HCT116 (cell line): ENCODE measurements at regions not wholly inside any gene's neighbourhood (a gene's known extent, or its start where the extent isn't known, plus 50 kb on each side); places are given as distances from the start of the nearest gene placed in this dataset.

ENCODE experiments used
- ATAC-seq: fragments of 200-7000 bp; cut with Tn5 transposase; 2 replicates; pipeline ENCODE4 v1.9.1; 2020; ENCODE audit warnings: mild to moderate bottlenecking, moderate library complexity
- BruUV-seq: library from RNA; stranded (reverse); fragments of 400-500 nt; replicated peaks from 2 replicates; lab custom pipeline; 2021; lab: Mats Ljungman, UMichigan
- CTCF ChIA-PET: fragments of 300-600 bp; sonication (Branson Sonifier 250); formaldehyde crosslinking; loops from one replicate; lab custom pipeline; 2021; ENCODE audit warnings: antibody characterized with exemption; lab: Charles Lee
- POLR2A ChIA-PET: fragments of 300-600, 350-600 bp; sonication (Branson Sonifier 250); formaldehyde crosslinking; loops from one replicate; lab custom pipeline; 2021; ENCODE audit warnings: antibody characterized with exemption; lab: Charles Lee
- RAD21 ChIA-PET, 2 experiments: fragments of 300-600 bp; sonication (Branson Sonifier 250); formaldehyde crosslinking; loops; one replicate each; lab custom pipeline; 2023; ENCODE audit warnings: low total read pairs in 2 of 2; ENCODE audit not compliant: uncharacterized antibody in 2 of 2, unreplicated experiment in 2 of 2, low non-redundant PET in 1 of 2; lab: Charles Lee
- DNase-seq: peaks from one replicate; pipeline ENCODE4 v3.0.0-alpha.2; 2010; ENCODE audit warnings: low read depth, low spot score
- H2AFZ ChIP-seq: fragments of 200-600 bp; shearing (Covaris generic), sonication (generic); 2 replicates; pipeline ENCODE4 v1.6.1; 2017; ENCODE audit warnings: low read depth, mixed run types, mixed read lengths, antibody characterized with exemption, low read length; ENCODE audit not compliant: poor library complexity, severe bottlenecking
- H3K27ac ChIP-seq: 2 replicates; pipeline ENCODE4 v1.5.1; 2012; ENCODE audit warnings: low read depth, low read length
- H3K27me3 ChIP-seq: fragments of 200-600 bp; sonication (generic); 2 replicates; pipeline ENCODE4 v1.6.1; 2016; ENCODE audit warnings: mixed run types, low read length, mixed read lengths; ENCODE audit not compliant: insufficient read depth
- H3K36me3 ChIP-seq, 2 experiments: fragments of 200-500 bp in 1 of 2; fragments of 200-600 bp in 1 of 2; sonication (Bioruptor generic) in 1 of 2; sonication (generic) in 1 of 2; 2 replicates each; pipeline versions ENCODE4 v1.5.1 to v1.6.1; 2014 to 2016; ENCODE audit warnings: low read length in 2 of 2, inconsistent platforms in 1 of 2, mixed read lengths in 1 of 2, mixed run types in 1 of 2; ENCODE audit not compliant: insufficient read depth in 2 of 2, control insufficient read depth in 1 of 2
- H3K4me1 ChIP-seq, 2 experiments: fragments of 200-600 bp in 1 of 2; sonication (generic) in 1 of 2; 2 replicates each; pipeline versions ENCODE4 v1.5.1 to v1.6.1; 2012 to 2017; ENCODE audit warnings: low read length in 2 of 2, inconsistent platforms in 1 of 2, mild to moderate bottlenecking in 1 of 2, mixed read lengths in 1 of 2, mixed run types in 1 of 2, moderate library complexity in 1 of 2; ENCODE audit not compliant: insufficient read depth in 2 of 2, control insufficient read depth in 1 of 2
- H3K4me2 ChIP-seq: fragments of 200-600 bp; sonication (generic); 2 replicates; pipeline ENCODE4 v1.6.1; 2017; ENCODE audit warnings: mixed run types, low read length, mixed read lengths
- H3K4me3 ChIP-seq, 2 experiments: fragments of 200-600 bp in 1 of 2; sonication (generic) in 1 of 2; replicated peaks in 1 of 2; 2 replicates each; pipeline ENCODE4 v1.5.1; 2011 to 2016; ENCODE audit warnings: low read length in 2 of 2, control low read depth in 1 of 2, low read depth in 1 of 2, mild to moderate bottlenecking in 1 of 2, mixed read lengths in 1 of 2, mixed run types in 1 of 2
- H3K79me2 ChIP-seq: fragments of 200-600 bp; sonication (generic); 2 replicates; pipeline ENCODE4 v1.6.1; 2017; ENCODE audit warnings: mild to moderate bottlenecking, mixed run types, low read length, moderate library complexity, mixed read lengths; ENCODE audit not compliant: insufficient read depth
- H3K9ac ChIP-seq: fragments of 200-600 bp; sonication (generic); 2 replicates; pipeline ENCODE4 v1.6.1; 2016; ENCODE audit warnings: low read length, mixed read lengths
- H3K9me2 ChIP-seq: fragments of 200-600 bp; sonication (generic), shearing (Covaris generic); 2 replicates; pipeline ENCODE4 v1.6.1; 2017; ENCODE audit warnings: mixed run types, mild to moderate bottlenecking, moderate library complexity; ENCODE audit not compliant: insufficient read depth
- H3K9me3 ChIP-seq, 2 experiments: fragments of 200-500 bp in 1 of 2; fragments of 200-600 bp in 1 of 2; sonication (Bioruptor generic) in 1 of 2; sonication (generic) in 1 of 2; 2 replicates each; pipeline ENCODE4 v1.6.1; 2014 to 2017; ENCODE audit warnings: low read length in 2 of 2, mixed read lengths in 2 of 2, inconsistent platforms in 1 of 2, low read depth in 1 of 2, mild to moderate bottlenecking in 1 of 2, mixed run types in 1 of 2, moderate library complexity in 1 of 2; ENCODE audit not compliant: control insufficient read depth in 1 of 2, insufficient read depth in 1 of 2
- H4K20me1 ChIP-seq: fragments of 200-600 bp; sonication (generic), shearing (Covaris generic); 2 replicates; pipeline ENCODE4 v1.6.1; 2017; ENCODE audit warnings: mixed run types, mild to moderate bottlenecking, moderate library complexity; ENCODE audit not compliant: insufficient read depth
- ATF3 ChIP-seq: IDR thresholded peaks from 2 replicates; pipeline ENCODE4 v1.6.1; 2012
- EGR1 ChIP-seq: IDR thresholded peaks from 2 replicates; pipeline ENCODE4 v1.6.1; 2012; ENCODE audit warnings: low read depth
- MAX ChIP-seq: IDR thresholded peaks from 2 replicates; pipeline ENCODE4 v1.6.1; 2012
- POLR2AphosphoS5 ChIP-seq: IDR thresholded peaks from 2 replicates; pipeline ENCODE4 v1.6.1; 2011; ENCODE audit warnings: mild to moderate bottlenecking, low read depth, low read length, moderate library complexity
- SRF ChIP-seq: IDR thresholded peaks from 2 replicates; pipeline ENCODE4 v1.6.1; 2012; ENCODE audit warnings: low read depth
- YY1 ChIP-seq: IDR thresholded peaks from 2 replicates; pipeline ENCODE4 v1.6.1; 2011; ENCODE audit warnings: low read length, low read depth, moderate library complexity, mild to moderate bottlenecking; ENCODE audit not compliant: insufficient replicate concordance; ENCODE audit errors: extremely low read depth
- ZNF274 ChIP-seq: fragments of 200-500 bp; sonication (Bioruptor generic); IDR thresholded peaks from 2 replicates; pipeline ENCODE4 v1.6.1; 2014; ENCODE audit warnings: mild to moderate bottlenecking, low read depth, low read length, inconsistent platforms
- intact Hi-C: fragments of 100-400 bp; cut with micrococcal nuclease; formaldehyde crosslinking; loops from 2 replicates; pipeline ENCODE4 v1.10.0; 2022

- ChIA-PET CTCF (interaction anchor here (1.0 kb wide), 1 partner anchor 175 kb away, joined by 3 read pairs; no protein-coding TSS in a partner anchor), POLR2A (no interaction called here), RAD21 (no interaction called here)
- Histone ChIP-seq H3K4me3 (no peak overlapping the region), H3K79me2 (no peaks in the 10 kb centered on the region), H3K27me3 (no peaks in the 10 kb centered on the region), H3K27ac (no peak overlapping the region), H2AFZ (no peak overlapping the region), H3K4me2 (peak overlapping the region; percentile 61), H4K20me1 (no peaks in the 10 kb centered on the region), H3K4me1 (peaks cover 12 to 14% of the 10 kb centered on the region in 2 experiments), H3K9ac (no peak overlapping the region), H3K9me3 (no peaks in the 10 kb centered on the region), H3K36me3 (no peaks in the 10 kb centered on the region), H3K9me2 (no peaks in the 10 kb centered on the region)
- BruUV-seq = no TSS peak
- intact Hi-C loops = no loop called here
- DNase-seq (no peak), ATAC-seq (peak; percentile 66)
- TF ChIP-seq YY1 (no peak), MAX (no peak), ATF3 (no peak), SRF (no peak)
These were observed 83.9 kb upstream of the IRX5 start for GRCh38 chr16:54846766-54847165.

- no peaks in the 10 kb centered on the region for H3K9me3 ChIP-seq
- H3K36me3 ChIP-seq = no peaks in the 10 kb centered on the region
- no peak for TF ChIP-seq EGR1
- TF ChIP-seq POLR2AphosphoS5 = no peak
- TF ChIP-seq ZNF274 = no peak
- no peaks in the 10 kb centered on the region for H4K20me1 ChIP-seq
- no peaks in the 10 kb centered on the region for H3K9me2 ChIP-seq
- no TSS peak for BruUV-seq
- H3K4me3 ChIP-seq = no peak overlapping the region
- H3K4me2 ChIP-seq = no peak overlapping the region
- CTCF ChIA-PET = no interaction called here
- peaks cover 12 to 14% of the 10 kb centered on the region in 2 experiments for H3K4me1 ChIP-seq
- peaks cover under 1% of the 10 kb centered on the region; the same call in 1 of the 2 replicates for H3K27me3 ChIP-seq
- H2AFZ ChIP-seq = no peak overlapping the region
- intact Hi-C loops = no loop called here
- ATAC-seq = no peak
- H3K79me2 ChIP-seq = no peaks in the 10 kb centered on the region
- POLR2A ChIA-PET = no interaction called here
- no peak for DNase-seq
- H3K9ac ChIP-seq = no peak overlapping the region
- no peak overlapping the region for H3K27ac ChIP-seq
- RAD21 ChIA-PET = interaction anchor here in 1 of 2 experiments (0.6 kb wide), 1 partner anchor 1929 kb away, joined by 3 read pairs; no protein-coding TSS in a partner anchor
These were observed 87.3 kb upstream of the IRX5 start for GRCh38 chr16:54843424-54843750.
